ENCODE measurements at regions not wholly inside any gene's neighbourhood (a gene's known extent, or its start where the extent isn't known, plus 50 kb on each side); places are given as distances from the start of the nearest gene placed in this dataset.
A peak's percentile ranks its signal among the peaks of the same experiment; 100 is the strongest.
"Not testable (repeated sequence)": the region's sequence is repeated elsewhere in the genome, so short reads cannot be mapped to it uniquely, and the experiment has no call there.

DNA sequence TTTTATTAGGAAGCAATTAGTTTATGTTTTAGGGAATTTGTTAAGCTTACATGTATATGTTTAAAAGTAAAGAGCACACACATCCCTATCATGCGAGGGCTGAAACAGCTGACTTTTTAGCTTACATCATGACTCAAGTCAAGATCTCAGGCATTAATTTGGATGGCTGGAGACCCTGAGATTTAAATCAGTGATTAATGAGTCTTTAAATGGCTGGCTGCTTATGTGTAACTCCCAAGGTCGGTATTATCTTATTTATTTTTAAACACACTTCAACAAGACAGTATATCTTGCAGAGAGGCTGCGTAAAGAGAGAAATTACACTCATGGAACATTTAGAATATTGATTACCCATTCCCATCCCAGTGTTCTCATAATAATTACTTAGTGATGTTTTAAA is 169.4 kb downstream of the KBTBD8 start:
- no peak for DNase-seq

DNA sequence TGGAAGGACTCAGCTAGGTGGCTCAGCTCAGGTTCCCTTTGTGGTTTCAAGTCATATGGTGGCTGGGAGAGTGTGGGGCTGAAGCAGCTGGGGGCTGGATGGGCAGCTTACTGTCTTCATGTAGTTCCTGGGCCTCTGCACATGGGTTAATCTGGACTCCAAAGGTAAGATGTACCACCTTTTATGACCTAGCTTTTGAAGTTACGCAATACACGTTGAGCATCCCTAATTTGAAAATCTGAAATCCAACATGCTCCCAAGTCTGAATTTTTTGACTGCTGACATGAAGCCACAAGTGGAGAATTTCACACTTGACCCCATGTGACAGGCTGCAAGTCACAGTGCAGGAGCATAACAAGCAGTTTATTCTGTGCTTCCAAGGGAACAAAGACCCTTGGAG is 173.7 kb downstream of the KBTBD8 start:
- DNase-seq, result no peak

DNA sequence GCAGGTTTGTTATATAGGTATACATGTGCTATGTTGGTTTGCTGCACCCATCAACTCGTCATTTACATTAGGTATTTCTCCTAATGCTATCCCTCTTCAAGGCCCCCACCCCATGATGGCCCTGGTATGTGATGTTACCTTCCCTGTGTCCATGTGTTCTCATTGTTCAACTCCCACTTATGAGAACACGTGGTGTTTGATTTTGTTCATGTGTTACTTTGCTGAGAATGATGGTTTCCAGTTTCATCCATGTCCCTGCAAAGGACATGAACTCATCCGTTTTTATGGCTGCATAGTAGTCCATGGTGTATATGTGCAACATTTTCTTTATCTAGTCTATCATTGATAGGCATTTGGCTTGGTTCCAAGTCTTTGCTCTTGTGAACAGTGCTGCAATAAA is 175.0 kb downstream of the KBTBD8 start:
- DNase-seq, result not testable (repeated sequence)

DNA sequence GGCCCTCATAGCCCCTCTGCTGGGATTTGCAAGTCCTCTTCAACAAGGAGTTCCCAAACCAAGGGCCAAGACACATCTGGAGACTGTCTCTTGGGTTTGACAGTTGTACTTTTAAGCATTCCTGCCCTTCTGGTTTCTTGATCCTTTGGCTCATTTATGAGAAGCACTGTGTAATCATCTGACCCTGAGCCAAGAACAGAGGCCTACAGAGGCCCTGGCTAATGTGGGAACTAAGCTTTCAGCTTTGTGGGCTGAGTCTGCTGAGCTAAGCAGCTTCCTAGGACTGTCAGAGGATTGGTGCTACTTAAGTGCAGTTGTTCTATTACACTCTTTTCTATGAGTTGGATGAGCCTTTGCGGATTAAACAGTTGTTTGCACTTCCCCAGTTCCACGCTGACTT is 178.3 kb downstream of the KBTBD8 start:
- DNase-seq, result no peak

DNA sequence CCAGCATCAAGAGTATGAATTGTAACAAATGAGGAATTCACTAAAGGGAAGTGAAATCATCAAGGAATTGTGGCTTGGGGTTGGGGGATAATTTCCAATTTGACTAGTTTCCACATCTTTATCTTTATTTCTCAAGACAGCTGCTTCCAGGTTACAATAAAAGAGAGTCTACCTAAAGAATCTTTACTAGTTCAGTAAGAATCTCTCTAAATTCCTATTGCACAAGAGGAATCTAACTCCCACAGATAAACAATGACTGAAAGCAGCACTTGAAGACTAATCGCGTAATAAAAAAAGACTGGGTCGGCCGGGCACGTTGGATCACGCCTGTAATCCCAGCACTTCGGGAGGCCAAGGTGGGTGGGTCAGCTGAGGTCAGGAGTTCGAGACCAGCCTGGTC is 194.4 kb downstream of the KBTBD8 start:
- peak; percentile 32 for DNase-seq

DNA sequence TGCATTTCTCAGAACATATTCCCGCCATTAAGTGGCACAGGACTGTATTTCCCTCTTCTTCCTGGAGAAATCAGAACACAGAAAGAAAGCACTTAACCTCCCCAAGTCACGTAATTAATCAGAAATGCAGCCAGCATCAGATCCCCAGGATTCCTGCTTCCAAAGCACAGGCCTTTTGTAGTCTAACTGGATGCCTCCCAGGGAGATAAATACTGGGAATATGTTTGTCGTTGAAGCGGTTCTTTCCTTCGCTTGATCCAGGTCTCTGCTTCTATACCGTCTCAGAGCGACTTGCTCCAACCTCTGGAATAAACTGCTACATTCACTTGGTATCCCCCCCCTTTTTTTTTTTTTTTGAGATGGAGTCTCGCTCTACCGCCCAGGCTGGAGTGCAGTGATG is 198.6 kb downstream of the KBTBD8 start:
- no peak for DNase-seq

DNA sequence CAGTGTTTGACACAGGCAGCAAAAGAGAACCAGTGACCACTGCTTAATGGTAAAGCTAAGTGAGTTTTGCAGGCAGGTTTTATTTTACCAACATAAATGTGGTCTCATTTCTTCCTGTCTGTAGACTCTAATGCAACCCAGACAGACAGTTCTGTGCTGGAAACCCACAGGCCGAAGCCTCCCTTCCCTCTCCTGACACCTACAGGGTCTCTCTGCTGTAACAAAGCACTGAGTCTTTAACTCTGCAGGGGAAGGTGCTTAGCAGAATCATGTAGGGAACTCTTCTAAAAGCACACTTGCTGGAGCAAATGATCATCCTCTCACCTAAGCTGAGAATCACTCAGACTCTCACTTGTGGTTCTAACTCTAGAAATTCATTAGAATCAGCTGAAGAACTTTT is 200.3 kb downstream of the KBTBD8 start:
- no peak for DNase-seq

DNA sequence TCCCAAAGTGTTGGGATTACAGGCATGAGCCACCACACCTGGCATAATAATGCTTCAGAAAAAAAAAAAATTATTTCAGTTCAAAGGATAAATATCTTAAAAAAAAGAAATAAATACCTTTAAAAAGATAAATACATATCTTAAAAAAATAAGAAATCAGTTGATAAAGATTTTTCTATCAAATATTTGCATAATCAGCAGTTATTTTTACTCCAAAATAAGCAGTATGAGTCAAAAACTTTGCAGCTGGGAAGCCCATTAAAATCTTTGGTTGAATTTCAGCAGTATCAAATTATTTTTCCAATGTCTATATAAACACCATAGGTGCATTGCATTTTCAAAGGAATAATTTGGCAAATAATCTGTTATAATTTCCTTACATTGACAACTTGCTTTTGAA is 202.5 kb downstream of the KBTBD8 start:
- DNase-seq, result no peak

DNA sequence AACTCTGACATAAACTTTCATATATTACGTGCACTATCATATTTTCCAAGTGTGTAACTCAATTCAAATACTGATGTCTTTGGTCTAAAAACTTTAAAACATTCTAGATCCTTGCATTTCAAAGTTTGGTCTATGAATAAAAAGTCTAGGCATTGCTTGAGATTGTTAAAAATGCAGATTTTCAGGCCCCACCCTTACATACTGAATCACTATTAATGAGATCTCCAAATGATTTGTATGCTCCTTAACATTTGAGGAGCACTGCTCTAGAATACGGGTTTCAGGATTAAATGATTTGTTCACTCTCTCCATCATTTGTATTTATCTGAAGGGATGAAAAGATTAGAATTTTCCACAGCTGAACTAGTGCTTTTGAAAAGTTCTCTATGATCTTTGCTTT is 202.9 kb downstream of the KBTBD8 start:
- no peak for DNase-seq

DNA sequence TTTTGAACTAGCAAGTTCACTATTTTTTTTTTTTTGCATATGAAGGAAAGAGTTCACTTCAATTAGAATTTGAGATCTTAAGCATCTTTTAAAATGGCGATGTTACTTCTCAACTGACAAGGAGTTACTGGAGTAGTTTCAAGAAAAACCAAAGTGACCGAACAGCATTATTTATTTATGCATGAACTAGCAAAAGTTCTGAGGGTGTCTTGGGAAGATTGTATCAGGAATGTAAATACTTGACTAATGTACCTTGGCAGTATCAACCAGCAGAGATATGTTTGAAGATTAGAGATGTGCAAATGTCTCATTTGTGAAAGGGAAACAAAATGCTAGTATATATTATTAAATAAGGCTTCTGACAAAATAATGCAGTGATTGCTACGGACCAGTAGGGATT is 203.9 kb downstream of the KBTBD8 start:
- no peak for DNase-seq

DNA sequence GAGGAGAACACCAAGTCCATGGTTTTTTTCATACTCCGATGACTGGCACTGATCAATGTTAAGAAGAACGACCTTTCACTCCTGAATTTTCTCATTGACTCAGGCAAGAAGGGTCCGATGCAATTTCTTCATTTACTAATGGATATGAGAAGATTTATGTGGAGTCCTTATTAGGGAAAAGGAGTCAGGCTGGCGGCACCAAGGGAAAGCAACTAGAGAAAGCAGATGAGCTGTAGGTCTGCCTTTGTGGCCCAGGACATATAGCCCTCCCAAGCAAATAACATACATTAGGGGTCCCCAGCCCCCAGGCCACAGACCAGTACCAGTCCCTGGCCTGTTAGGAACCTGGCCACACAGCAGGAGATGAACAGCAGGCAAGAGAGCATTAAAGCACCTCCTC is 206.8 kb downstream of the KBTBD8 start:
- DNase-seq, result no peak

DNA sequence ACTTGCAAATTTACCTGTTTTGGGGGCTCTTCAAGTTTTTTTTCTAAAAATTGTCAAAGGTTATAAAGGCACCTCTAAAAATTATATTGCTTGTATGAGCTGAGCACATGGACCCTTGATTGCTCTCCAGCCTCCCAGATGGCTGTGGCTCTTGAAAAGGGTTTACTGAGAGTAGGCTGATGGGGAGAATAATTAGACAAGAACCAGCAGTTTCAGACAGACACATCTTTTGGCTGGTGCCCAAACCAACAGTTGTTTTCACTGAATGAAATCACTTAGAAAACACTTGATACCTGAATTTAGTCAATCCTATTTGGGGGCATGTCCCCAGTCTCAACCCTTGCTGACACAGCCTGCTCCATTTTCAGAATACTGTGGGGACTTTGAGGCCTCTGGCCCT is 217.6 kb downstream of the KBTBD8 start:
- no peak for DNase-seq

DNA sequence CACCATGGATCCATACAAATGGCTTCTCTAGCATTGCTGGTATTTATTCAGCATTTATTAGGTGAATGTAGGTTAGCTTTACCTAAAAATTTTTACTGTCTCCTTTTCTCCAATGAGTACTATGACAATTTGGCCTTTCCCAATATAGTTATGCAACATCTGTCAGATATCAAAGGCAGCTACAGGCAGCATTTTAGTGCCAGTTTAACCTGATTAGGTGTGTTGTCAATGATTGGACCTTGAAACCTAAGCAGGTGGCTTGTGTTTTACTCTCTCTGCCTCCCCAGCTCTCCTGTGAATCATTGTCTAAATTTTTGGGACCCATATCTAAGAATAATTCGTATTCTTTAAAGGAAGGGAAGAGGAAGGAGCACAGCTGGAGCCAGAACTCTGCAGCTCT is 228.9 kb downstream of the KBTBD8 start:
- no peak for DNase-seq

DNA sequence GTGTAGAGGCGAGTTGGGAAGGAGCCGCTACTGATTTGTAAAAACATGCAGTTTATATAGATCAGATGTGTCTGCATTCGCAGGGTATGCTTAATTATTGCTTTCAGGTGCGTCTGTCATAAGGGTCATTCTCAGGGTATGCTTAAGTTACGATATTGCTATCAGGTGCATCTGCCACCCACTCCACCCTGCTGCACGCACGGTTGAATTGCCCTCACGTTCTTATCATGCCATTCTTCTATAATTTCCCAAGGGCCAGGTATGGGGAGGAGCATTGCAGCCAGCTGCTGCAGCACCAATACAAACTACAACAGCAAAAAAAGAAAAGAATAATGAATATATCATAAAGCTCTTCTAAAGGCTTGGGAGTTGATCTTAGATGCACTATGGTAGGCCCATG is 230.0 kb downstream of the KBTBD8 start:
- no peak for DNase-seq

DNA sequence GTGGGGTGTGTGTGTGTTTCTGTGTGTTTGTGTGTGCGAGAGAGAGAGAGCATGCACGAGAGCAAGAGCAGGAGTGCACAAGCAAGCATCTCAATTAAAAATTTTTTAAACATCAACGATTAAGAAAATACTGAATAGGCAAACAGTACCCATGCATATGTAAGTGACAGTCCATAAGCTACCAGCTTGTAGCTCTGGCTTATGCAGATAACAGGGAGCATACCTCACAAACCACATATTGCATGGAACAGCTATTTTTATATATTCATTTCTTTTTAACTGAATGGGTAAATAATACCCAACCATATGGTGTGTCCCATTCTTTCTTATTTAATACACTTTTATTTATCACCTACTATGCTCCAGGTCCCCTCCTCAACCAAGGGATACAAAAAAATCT is 234.5 kb downstream of the KBTBD8 start:
- DNase-seq, result no peak

DNA sequence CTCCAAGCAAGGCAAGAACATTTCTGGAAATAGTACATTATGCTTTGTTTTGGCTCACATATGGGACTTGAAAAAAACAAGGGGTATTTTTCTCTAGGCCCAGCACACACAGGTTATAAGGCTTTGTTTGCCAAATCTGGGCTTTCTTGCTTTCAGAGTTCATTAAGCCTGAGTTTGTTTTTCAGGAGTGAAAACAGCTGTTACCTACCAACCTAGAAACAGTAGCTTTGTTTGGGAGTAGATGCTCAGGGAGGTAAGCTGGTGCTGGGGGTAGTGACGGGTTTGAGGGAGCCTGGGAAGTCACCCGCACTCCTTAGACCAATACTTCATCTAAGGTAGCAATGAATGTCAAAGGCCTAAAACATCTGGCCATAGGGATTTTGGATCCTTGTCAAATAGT is 241.2 kb downstream of the KBTBD8 start:
- no peak for DNase-seq

DNA sequence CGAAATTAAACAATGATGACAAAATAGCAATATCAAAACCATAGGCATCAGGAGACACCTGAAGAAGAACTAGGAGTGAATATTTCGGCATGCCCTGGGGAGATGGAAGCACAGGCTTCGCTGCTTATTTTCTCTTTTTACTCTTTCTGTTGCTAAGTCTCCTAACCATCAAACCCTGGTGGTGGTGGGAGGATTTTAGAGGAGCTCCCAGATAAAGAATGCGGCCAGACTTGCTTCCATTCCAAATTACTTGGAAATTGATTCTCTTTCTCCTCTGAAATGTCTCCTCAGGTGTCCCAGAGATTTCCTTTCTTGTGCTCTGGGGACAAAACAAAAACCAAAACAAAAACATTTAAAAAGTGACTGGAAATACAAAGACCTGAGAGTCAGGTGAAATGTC is 243.0 kb downstream of the KBTBD8 start:
- DNase-seq, result no peak

DNA sequence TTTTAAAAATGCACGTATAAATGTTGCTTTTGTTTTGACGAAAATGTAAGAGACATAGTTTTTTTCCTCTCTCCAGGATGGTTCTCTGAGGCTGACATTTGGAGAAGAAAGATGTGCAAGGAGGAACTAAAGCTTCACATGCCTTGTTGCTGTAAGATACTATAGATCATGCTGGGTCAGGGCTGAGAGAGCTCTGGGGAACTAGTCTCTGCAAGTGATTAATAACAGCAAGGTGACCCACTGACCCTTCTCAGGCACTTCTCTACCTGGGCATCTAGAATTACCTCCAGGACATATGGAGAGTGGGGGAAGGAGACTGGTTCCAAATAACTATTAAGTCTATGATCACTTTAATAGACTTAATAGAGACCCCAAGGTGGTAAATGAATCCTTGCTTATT is 246.0 kb downstream of the KBTBD8 start:
- DNase-seq, result no peak

DNA sequence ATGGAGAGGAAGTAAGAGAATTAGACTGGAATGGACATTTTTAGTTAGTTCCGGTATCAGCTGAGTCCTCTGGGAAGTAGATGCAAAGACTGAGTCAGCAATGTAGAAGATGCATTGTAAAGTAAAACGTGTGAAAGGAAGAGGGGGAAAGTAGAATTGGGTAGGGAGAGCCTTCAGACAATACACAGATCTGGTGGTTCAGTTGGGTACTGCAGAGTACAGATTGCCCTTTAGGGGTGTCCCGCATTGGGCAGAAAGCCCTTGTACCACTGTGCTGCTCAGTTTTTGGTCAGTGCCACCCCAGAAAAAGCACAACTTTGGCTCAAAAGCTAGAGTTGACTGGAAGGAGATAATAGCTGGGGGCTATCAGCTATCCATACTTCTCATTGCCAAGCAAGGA is 247.4 kb downstream of the KBTBD8 start:
- DNase-seq, result no peak

DNA sequence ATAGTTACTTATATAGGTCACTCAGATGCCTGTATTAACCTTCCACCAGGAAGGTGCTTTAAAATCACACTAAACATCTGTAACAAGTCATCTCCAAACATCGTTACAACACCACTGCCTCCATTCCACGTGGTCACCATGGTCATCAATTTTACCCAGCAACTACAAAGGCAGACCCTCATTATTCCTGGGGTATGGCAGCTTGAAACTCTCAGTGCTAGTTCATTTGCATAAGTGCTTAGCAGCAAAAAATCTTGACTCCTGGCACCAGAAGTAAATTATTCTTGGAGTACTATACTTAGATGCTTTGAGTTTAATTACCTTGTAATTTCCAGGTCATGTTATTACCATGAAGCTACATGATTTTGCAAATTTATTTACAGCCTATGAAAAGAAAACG is 250.6 kb downstream of the KBTBD8 start:
- DNase-seq, result no peak

DNA sequence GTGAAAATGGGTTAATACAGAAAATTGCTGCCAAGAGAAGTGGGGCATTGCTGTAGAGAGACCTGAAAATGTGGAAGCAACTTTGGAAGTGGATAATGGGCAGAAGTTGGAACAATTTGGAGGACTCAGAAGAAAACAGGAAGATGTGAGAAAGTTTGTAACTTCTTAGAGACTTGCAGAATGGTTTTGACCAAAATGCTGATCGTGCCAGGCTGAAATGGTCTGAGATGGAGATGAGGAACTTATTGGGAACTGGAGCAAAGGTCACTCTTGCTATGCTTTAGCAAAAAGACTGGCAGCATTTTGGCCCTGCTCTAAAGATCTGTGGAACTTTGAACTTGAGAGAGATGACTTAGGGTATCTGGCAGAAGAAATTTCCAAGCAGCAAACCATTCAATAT is 254.8 kb downstream of the KBTBD8 start:
- DNase-seq, result not testable (repeated sequence)

DNA sequence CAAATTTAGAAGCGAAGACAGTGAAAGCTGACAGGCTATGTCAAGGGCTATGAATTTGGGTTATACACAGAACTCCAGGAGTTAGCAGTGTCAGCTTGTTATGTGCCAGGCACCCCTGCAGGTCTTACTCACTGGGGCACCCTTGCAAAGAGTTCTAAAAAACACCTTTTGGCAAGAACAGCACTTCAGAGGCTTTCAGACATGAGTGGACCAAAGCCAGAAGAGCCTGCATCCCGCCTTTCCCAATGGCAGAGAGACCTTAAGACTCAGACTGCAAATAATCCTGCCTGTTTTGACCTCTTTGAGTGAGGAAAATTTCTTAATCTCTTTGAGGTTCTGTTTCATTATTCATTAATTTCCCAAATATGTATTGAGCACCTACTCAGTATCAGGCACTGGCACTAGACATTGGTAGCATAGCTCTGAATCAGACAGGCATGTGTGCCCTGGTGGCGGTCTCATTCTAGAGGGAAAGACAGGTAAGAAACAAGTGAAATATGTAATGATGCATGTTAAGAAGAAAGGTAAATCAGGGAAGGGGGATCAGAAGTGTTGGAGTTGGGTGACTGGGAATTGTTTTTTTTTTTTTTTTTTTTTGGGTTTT is 280.0 kb downstream of the KBTBD8 start:
- no peak for DNase-seq

DNA sequence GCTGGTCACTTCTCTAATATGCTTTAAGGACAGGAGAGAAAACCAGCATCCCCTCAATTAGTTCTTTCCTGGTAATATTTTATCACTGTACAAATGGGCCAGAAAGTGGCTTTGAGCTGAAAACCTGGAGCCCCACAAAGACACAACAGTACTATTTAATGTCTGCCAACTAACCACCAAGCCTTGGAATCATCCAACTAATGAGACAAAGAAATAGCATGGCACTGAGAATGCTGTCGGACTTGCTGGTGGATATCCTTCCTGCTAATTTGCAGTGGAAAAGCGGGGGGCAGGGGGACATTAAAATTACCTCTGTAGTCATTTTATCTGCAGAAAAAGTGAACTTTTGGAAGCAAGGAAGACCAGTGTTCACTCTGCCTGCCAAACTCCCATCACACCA is 288.5 kb downstream of the KBTBD8 start:
- no peak for DNase-seq

DNA sequence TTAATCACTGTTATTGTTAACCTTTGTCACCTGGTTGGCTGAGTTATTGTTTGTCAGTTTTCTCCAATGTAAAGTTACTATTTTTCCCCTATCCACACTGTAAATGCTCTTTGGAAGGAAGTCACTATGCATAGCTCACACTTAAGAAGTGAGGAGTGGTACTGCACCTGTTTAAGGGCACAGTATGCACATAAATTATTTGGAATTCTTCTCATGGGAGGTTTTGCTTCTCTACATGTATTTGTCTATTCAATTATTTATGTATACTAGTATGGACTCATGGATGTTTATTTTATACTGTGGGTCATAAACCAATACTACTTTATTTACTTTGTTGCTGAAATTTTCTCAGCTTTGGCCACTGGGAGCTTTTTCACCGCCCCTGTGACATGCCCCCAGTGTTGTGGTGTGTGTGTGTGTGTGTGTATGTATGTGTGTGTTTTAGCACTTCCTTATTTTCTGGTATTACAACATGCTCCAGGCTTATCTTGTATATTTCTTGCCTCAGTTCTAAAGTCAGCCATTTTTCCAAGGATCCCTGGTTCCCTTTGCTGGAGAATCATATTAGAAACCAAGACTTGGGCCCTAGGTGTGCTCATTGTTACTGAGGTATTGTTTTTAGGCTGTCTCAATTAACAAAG is 290.5 kb downstream of the KBTBD8 start:
- peak; percentile 88 for DNase-seq

DNA sequence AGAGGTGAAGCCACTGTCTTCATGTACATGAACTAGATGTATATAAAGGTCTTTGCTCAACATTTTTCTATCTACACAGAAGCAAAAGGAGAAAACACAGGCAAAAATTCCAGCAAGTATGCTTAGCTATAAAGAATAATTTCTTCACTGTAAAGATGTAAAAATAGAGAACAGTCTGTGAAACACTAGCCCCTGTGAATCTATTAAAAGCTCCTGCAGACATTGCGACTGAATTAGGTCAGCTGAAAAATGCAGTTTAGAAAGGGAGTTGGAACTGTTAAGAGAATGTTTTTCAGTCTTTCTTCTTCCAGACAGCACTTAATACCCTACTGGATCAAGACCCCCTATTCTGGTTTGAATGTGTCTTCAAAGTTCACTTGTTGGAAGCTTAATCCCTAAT is 291.5 kb downstream of the KBTBD8 start:
- DNase-seq, result no peak

Measured in MV-4-11 (cell line).